Liver (tissue), 8 donors: ENCODE measurements at regions not wholly inside any gene's neighbourhood (a gene's known extent, or its start where the extent isn't known, plus 50 kb on each side); places are given as distances from the start of the nearest gene placed in this dataset.

ENCODE experiments used
- DNase-seq: peaks from one replicate; pipeline ENCODE4 v3.0.0-alpha.2; 2017; ENCODE audit warnings: low spot score
- H3K27ac ChIP-seq, 2 donors: one replicate each; pipeline ENCODE4 v1.7.0; 2013; ENCODE audit warnings: inconsistent platforms in 2 of 2, low read length in 2 of 2, control low read depth in 1 of 2, low read depth in 1 of 2, mild to moderate bottlenecking in 1 of 2
- H3K27me3 ChIP-seq, 4 donors: one replicate each; pipeline versions ENCODE4 v1.6.1 to v1.7.0; 2013; ENCODE audit warnings: low read length in 3 of 4, inconsistent platforms in 1 of 4, mild to moderate bottlenecking in 1 of 4, moderate library complexity in 1 of 4; ENCODE audit not compliant: control insufficient read depth in 4 of 4, insufficient read depth in 4 of 4
- H3K36me3 ChIP-seq, 4 donors: one replicate each; pipeline versions ENCODE4 v1.6.1 to v1.7.0; 2013; ENCODE audit warnings: low read length in 3 of 4, mild to moderate bottlenecking in 3 of 4, low read depth in 1 of 4, moderate library complexity in 1 of 4; ENCODE audit not compliant: control insufficient read depth in 4 of 4, insufficient read depth in 3 of 4
- H3K4me1 ChIP-seq, 4 donors: one replicate each; pipeline versions ENCODE4 v1.6.1 to v1.7.0; 2013; ENCODE audit warnings: low read length in 3 of 4, mild to moderate bottlenecking in 3 of 4, moderate library complexity in 1 of 4; ENCODE audit not compliant: control insufficient read depth in 4 of 4, insufficient read depth in 4 of 4
- H3K4me3 ChIP-seq, 3 donors: one replicate each; pipeline versions ENCODE4 v1.6.1 to v1.7.0; 2013; ENCODE audit warnings: low read length in 3 of 3, control low read depth in 1 of 3, low read depth in 1 of 3, mild to moderate bottlenecking in 1 of 3
- H3K9ac ChIP-seq, 2 donors: one replicate each; pipeline ENCODE4 v1.7.0; 2013; ENCODE audit warnings: low read length in 2 of 2, mild to moderate bottlenecking in 2 of 2, moderate library complexity in 2 of 2, control low read depth in 1 of 2, low read depth in 1 of 2
- H3K9me3 ChIP-seq, 4 donors: one replicate each; pipeline versions ENCODE4 v1.6.1 to v1.7.0; 2013; ENCODE audit warnings: low read length in 3 of 4; ENCODE audit not compliant: control insufficient read depth in 4 of 4
- EGR1 ChIP-seq, 2 donors: IDR thresholded peaks; 2 replicates each; pipeline ENCODE4 v1.6.1; 2016 to 2018; ENCODE audit warnings: antibody characterized with exemption in 2 of 2, low read depth in 2 of 2
- FOXA1 ChIP-seq: IDR thresholded peaks from 2 replicates; pipeline ENCODE4 v1.6.1; 2016; ENCODE audit warnings: antibody characterized with exemption
- FOXA2 ChIP-seq: IDR thresholded peaks from 2 replicates; pipeline ENCODE4 v1.6.1; 2016; ENCODE audit warnings: antibody characterized with exemption
- GABPA ChIP-seq, 2 donors: IDR thresholded peaks in 1 of 2; conservative IDR thresholded peaks in 1 of 2; 2 replicates each; pipeline ENCODE4 v1.6.1; 2016; ENCODE audit warnings: antibody characterized with exemption in 2 of 2, mild to moderate bottlenecking in 1 of 2, moderate library complexity in 1 of 2
- HNF4G ChIP-seq: IDR thresholded peaks from 2 replicates; pipeline ENCODE4 v1.6.1; 2016; ENCODE audit warnings: antibody characterized with exemption
- JUND ChIP-seq, 2 donors: IDR thresholded peaks; 2 replicates each; pipeline ENCODE4 v1.6.1; 2016; ENCODE audit warnings: antibody characterized with exemption in 2 of 2
- NR2F2 ChIP-seq: IDR thresholded peaks from 2 replicates; pipeline ENCODE4 v1.6.1; 2016; ENCODE audit warnings: antibody characterized with exemption
- RAD21 ChIP-seq, 2 donors: IDR thresholded peaks; 2 replicates each; pipeline ENCODE4 v1.6.1; 2016; ENCODE audit warnings: antibody characterized with exemption in 2 of 2, mild to moderate bottlenecking in 2 of 2
- REST ChIP-seq: IDR thresholded peaks from 2 replicates; pipeline ENCODE4 v1.6.1; 2016; ENCODE audit warnings: antibody characterized with exemption, mild to moderate bottlenecking
- RXRA ChIP-seq, 2 donors: IDR thresholded peaks; 2 replicates each; pipeline ENCODE4 v1.6.1; 2017 to 2018; ENCODE audit warnings: antibody characterized with exemption in 2 of 2, mild to moderate bottlenecking in 1 of 2
- SP1 ChIP-seq: IDR thresholded peaks from 2 replicates; pipeline ENCODE4 v1.6.1; 2018; ENCODE audit warnings: antibody characterized with exemption, mild to moderate bottlenecking
- YY1 ChIP-seq: IDR thresholded peaks from 2 replicates; pipeline ENCODE4 v1.6.1; 2016; ENCODE audit warnings: antibody characterized with exemption, mild to moderate bottlenecking
- WGBS: extraction: QIAGEN DNeasy Blood & Tissue Kit; methylation state at CpG from one replicate; pipeline ENCODE4 v1.1.7; 2013; 5-methylcytosine and 5-hydroxymethylcytosine counted together
- TF ChIP-seq, protein P1 (sequence below): fragments of 150-350 bp; IDR thresholded peaks from 2 replicates; pipeline ENCODE4 v1.5.1; 2017; ENCODE audit warnings: improper control_type of control experiment, low read depth, low read length; ENCODE audit not compliant: missing input control
- TF ChIP-seq, protein P2 (sequence below): IDR thresholded peaks from 2 replicates; pipeline ENCODE4 v1.6.1; 2016; ENCODE audit warnings: antibody characterized with exemption
- donor health status: healthy.
- donor health status: healthy.
- donor health status: healthy.
- donor health status: healthy.
- donor health status: healthy.

DNA sequence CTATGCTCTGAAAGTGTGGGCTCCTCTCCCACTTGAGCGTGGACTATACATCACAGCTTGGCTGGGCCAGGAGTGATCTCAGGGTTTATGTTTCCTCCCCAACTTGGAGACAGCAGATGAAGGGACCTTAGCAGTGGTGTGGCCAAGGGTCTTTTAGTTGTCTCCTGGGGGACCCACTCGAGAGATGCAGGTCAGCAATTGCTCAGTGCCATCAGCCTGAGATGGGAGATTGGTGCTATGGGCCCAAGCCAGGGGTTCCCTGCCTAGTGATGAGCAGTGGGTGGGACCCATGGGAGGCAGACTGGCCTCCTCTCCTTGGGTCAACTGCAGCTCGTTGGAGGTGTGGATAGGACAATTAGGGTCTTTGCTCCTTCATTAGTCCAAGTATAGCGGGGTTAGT is 510.5 kb upstream of the FSHR start:
- TF ChIP-seq RXRA (IDR thresholded peaks at IDR 0.05) (no peak), EGR1 (IDR thresholded peaks at IDR 0.05; ENCODE audit: low read depth in 2 of 2) (no peak), NR2F2 (no peak), YY1 (no peak), REST (no peak), JUND (IDR thresholded peaks at IDR 0.05) (no peak), FOXA2 (no peak), GABPA (IDR thresholded peaks at IDR 0.05 in 1 of 2, conservative IDR thresholded peaks at IDR 0.05 in 1 of 2) (no peak)
- TF ChIP-seq, protein P1, sequence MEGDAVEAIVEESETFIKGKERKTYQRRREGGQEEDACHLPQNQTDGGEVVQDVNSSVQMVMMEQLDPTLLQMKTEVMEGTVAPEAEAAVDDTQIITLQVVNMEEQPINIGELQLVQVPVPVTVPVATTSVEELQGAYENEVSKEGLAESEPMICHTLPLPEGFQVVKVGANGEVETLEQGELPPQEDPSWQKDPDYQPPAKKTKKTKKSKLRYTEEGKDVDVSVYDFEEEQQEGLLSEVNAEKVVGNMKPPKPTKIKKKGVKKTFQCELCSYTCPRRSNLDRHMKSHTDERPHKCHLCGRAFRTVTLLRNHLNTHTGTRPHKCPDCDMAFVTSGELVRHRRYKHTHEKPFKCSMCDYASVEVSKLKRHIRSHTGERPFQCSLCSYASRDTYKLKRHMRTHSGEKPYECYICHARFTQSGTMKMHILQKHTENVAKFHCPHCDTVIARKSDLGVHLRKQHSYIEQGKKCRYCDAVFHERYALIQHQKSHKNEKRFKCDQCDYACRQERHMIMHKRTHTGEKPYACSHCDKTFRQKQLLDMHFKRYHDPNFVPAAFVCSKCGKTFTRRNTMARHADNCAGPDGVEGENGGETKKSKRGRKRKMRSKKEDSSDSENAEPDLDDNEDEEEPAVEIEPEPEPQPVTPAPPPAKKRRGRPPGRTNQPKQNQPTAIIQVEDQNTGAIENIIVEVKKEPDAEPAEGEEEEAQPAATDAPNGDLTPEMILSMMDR, result no peak
- Histone ChIP-seq H3K36me3 (no peaks in the 10 kb centered on the region), H3K9me3 (no peaks in the 10 kb centered on the region), H3K27ac (no peak overlapping the region), H3K27me3 (no peaks in the 10 kb centered on the region), H3K4me3 (no peak overlapping the region), H3K4me1 (no peaks in the 10 kb centered on the region), H3K9ac (no peak overlapping the region)
- no peak for DNase-seq
- WGBS, result 71% methylated on average over 4 of the region's 4 CpGs

DNA sequence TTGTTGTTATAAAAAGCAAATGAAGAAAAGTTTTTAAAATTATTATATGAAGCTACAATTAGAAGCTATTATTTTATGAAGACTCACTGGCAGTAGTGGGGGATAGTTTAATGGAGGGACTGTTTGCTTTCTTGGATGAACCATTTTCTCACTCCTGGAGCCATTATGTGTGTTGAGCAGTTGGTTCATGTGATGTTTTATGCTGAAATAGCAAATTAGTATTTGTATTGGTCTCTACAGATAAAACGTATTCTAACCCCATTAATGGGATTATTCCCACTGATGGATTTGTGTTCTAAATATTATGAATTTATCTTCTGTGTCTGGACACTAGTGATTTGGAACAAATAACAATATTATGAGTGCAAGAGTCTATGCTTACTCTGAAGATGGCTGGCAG is 507.5 kb upstream of the FSHR start:
- H3K4me3 ChIP-seq, result no peak overlapping the region
- no peak overlapping the region for H3K9ac ChIP-seq
- no peaks in the 10 kb centered on the region for H3K4me1 ChIP-seq
- H3K36me3 ChIP-seq, result no peaks in the 10 kb centered on the region
- H3K9me3 ChIP-seq, result no peaks in the 10 kb centered on the region
- 64% methylated on average over 1 of the region's 1 CpG for WGBS
- DNase-seq, result no peak
- no peak for TF ChIP-seq JUND (IDR thresholded peaks at IDR 0.05)
- TF ChIP-seq, protein P2, sequence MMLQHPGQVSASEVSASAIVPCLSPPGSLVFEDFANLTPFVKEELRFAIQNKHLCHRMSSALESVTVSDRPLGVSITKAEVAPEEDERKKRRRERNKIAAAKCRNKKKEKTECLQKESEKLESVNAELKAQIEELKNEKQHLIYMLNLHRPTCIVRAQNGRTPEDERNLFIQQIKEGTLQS, result no peak
- TF ChIP-seq RAD21 (IDR thresholded peaks at IDR 0.05), result no peak
- no peak for TF ChIP-seq FOXA1
- TF ChIP-seq REST, result no peak
- TF ChIP-seq SP1, result no peak
- TF ChIP-seq GABPA (IDR thresholded peaks at IDR 0.05 in 1 of 2, conservative IDR thresholded peaks at IDR 0.05 in 1 of 2), result no peak
- no peak for TF ChIP-seq HNF4G
- H3K27ac ChIP-seq, result no peak overlapping the region
- no peaks in the 10 kb centered on the region for H3K27me3 ChIP-seq
